DND-41 (cell line): ENCODE measurements at regions not wholly inside any gene's neighbourhood (a gene's known extent, or its start where the extent isn't known, plus 50 kb on each side); places are given as distances from the start of the nearest gene placed in this dataset.
A peak's percentile ranks its signal among the peaks of the same experiment; 100 is the strongest.

Source experiments
- ATAC-seq: fragments of 200-7000 bp; cut with Tn5 transposase; 3 replicates; pipeline ENCODE4 v1.9.1; 2021; ENCODE audit warnings: low read depth; ENCODE audit not compliant: insufficient read depth
- DNase-seq: peaks from one replicate; pipeline ENCODE4 v3.0.0-alpha.2; 2020
- H2AFZ ChIP-seq: 2 replicates; pipeline ENCODE4 v1.6.0; 2012; ENCODE audit warnings: low read depth, low read length
- H3K27ac ChIP-seq: 2 replicates; pipeline ENCODE4 v1.5.1; 2012; ENCODE audit warnings: low read length, inconsistent platforms
- H3K27me3 ChIP-seq: fragments of 200-600 bp; sonication (generic); 2 replicates; pipeline ENCODE4 v1.6.0; 2012; ENCODE audit warnings: low read length, mild to moderate bottlenecking, inconsistent platforms; ENCODE audit not compliant: insufficient read depth, poor library complexity
- H3K36me3 ChIP-seq: 2 replicates; pipeline ENCODE4 v1.5.1; 2012; ENCODE audit warnings: low read length, inconsistent platforms; ENCODE audit not compliant: insufficient read depth
- H3K4me1 ChIP-seq: 2 replicates; pipeline ENCODE4 v1.5.1; 2012; ENCODE audit warnings: mild to moderate bottlenecking, low read length; ENCODE audit not compliant: insufficient read depth
- H3K4me2 ChIP-seq: 2 replicates; pipeline ENCODE4 v1.6.0; 2012; ENCODE audit warnings: mild to moderate bottlenecking, moderate library complexity, low read length, inconsistent platforms; ENCODE audit not compliant: insufficient read depth
- H3K4me3 ChIP-seq, 2 experiments: fragments of 200-600 bp in 1 of 2; shearing (Covaris generic) in 1 of 2; 2 replicates each; pipeline ENCODE4 v1.5.1; 2012 to 2016; ENCODE audit warnings: inconsistent platforms in 2 of 2, low read length in 2 of 2, mild to moderate bottlenecking in 2 of 2, low read depth in 1 of 2, moderate library complexity in 1 of 2
- H3K79me2 ChIP-seq: 2 replicates; pipeline ENCODE4 v1.6.0; 2012; ENCODE audit warnings: low read length, inconsistent platforms; ENCODE audit not compliant: insufficient read depth
- H3K9ac ChIP-seq: 2 replicates; pipeline ENCODE4 v1.6.0; 2012; ENCODE audit warnings: low read depth, mild to moderate bottlenecking, inconsistent platforms, low read length, moderate library complexity
- H3K9me3 ChIP-seq: 2 replicates; pipeline ENCODE4 v1.5.1; 2012; ENCODE audit warnings: low read length, moderate library complexity, mild to moderate bottlenecking, inconsistent platforms; ENCODE audit not compliant: insufficient read depth, severe bottlenecking
- H4K20me1 ChIP-seq: 2 replicates; pipeline ENCODE4 v1.6.0; 2012; ENCODE audit warnings: low read length; ENCODE audit not compliant: insufficient read depth
- EZH2 ChIP-seq: IDR thresholded peaks from 3 replicates; pipeline ENCODE4 v1.6.1; 2012; ENCODE audit warnings: borderline replicate concordance, low read depth, mild to moderate bottlenecking, moderate library complexity, low read length, inconsistent platforms; ENCODE audit not compliant: severe bottlenecking
- TF ChIP-seq, protein P1 (sequence below): IDR thresholded peaks from 2 replicates; pipeline ENCODE4 v1.5.1; 2012; ENCODE audit warnings: borderline replicate concordance, low read length, moderate library complexity, mild to moderate bottlenecking; ENCODE audit not compliant: poor library complexity, severe bottlenecking; ENCODE audit errors: extremely low read depth

DNA sequence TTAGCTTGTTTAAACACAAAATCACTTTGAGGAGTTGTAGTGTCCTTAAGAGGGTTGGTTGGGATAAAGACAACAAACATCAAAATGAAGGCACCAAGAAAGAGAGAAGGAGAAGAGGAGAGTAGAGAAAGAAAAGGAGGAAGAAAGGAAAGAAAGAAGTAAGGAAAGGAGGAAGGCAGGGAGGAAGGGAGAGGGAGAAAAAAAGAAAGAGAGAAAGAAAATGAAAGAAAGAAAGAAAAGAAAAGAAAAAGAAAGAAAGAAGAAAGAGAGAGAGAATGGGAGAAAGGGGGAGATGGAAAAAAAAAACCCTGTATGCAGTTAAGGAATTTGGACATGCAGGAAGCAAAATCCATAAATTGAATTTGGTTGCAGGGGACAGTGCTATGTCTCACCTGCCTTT lies 635.4 kb upstream of the FZD8 start:
- Histone ChIP-seq H3K36me3 (no peaks in the 10 kb centered on the region), H3K27ac (no peak overlapping the region), H3K9me3 (no peaks in the 10 kb centered on the region), H3K4me2 (no peak overlapping the region), H3K27me3 (no peaks in the 10 kb centered on the region), H3K4me3 (no peak overlapping the region), H3K4me1 (no peaks in the 10 kb centered on the region), H3K79me2 (no peaks in the 10 kb centered on the region), H2AFZ (no peak overlapping the region), H3K9ac (no peak overlapping the region), H4K20me1 (no peaks in the 10 kb centered on the region)
- ATAC-seq (no peak), DNase-seq (no peak)
- TF ChIP-seq, protein P1, sequence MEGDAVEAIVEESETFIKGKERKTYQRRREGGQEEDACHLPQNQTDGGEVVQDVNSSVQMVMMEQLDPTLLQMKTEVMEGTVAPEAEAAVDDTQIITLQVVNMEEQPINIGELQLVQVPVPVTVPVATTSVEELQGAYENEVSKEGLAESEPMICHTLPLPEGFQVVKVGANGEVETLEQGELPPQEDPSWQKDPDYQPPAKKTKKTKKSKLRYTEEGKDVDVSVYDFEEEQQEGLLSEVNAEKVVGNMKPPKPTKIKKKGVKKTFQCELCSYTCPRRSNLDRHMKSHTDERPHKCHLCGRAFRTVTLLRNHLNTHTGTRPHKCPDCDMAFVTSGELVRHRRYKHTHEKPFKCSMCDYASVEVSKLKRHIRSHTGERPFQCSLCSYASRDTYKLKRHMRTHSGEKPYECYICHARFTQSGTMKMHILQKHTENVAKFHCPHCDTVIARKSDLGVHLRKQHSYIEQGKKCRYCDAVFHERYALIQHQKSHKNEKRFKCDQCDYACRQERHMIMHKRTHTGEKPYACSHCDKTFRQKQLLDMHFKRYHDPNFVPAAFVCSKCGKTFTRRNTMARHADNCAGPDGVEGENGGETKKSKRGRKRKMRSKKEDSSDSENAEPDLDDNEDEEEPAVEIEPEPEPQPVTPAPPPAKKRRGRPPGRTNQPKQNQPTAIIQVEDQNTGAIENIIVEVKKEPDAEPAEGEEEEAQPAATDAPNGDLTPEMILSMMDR, result no peak
- no peak for TF ChIP-seq EZH2

DNA sequence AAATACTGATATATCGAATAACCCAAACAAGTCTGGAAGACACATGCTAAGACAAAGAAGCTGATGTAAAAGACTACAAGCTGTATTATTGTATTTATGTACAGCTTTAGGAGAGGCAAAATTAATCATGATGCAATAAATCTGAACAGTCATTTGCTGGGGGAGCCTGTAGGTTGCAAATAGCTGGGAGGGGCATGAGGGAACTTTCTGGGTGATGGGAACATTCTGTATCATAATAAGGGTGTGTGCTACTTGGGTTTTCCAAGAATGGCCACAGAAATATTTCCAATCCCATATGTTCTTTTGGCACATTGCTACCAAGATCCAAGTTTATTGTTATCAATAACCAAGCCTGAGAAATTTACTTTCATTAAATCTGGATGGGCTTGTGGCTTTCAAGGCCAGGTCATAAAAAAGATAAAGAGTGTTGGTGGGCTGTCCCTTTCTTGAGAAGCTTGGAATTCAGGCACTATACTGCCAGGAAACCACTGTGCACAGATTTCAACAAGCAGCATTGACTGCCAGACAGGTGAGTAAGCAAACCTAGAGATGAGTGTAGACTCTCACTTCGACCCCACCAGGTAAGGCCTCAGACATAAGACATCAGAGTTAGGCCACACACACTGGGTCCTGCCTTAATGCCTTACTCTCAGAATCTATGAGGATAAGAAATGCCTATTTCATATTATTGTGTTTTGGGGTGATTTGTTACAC lies 629.7 kb upstream of the FZD8 start:
- no peak overlapping the region for H3K27ac ChIP-seq
- DNase-seq (no peak), ATAC-seq (no peak)
- H3K4me2 ChIP-seq, result no peak overlapping the region
- H3K9me3 ChIP-seq, result no peaks in the 10 kb centered on the region
- no peaks in the 10 kb centered on the region for H4K20me1 ChIP-seq
- no peaks in the 10 kb centered on the region for H3K79me2 ChIP-seq
- TF ChIP-seq EZH2, result no peak
- no peak overlapping the region for H2AFZ ChIP-seq
- H3K4me3 ChIP-seq, result no peak overlapping the region
- H3K36me3 ChIP-seq, result no peaks in the 10 kb centered on the region
- no peak overlapping the region for H3K9ac ChIP-seq
- H3K4me1 ChIP-seq, result no peaks in the 10 kb centered on the region
- H3K27me3 ChIP-seq, result no peaks in the 10 kb centered on the region

DNA sequence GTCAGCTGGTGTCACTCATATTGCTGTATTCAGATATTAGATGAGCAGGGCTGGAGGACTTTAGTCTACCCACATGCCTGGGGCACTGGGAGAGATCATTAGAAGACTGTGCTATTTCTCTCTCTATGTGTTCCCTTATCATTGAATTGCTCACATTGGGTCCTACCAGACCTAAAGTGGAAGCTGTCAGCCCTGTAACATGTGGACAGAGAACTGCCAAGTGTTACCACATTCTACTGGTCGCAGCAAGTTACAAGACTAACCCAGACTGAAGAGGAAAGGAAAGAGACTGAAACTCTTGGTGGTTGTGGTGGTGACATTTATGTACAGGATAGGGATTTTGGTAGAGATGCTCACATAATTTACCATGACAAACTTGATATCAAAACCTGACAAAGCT lies 627.1 kb upstream of the FZD8 start:
- no peak for ATAC-seq
- Histone ChIP-seq H3K9me3 (no peaks in the 10 kb centered on the region), H2AFZ (no peak overlapping the region), H3K4me2 (no peak overlapping the region), H4K20me1 (no peaks in the 10 kb centered on the region), H3K4me1 (no peaks in the 10 kb centered on the region), H3K79me2 (no peaks in the 10 kb centered on the region), H3K27me3 (no peaks in the 10 kb centered on the region), H3K27ac (no peak overlapping the region), H3K9ac (no peak overlapping the region), H3K36me3 (no peaks in the 10 kb centered on the region), H3K4me3 (no peak overlapping the region)
- no peak for DNase-seq
- TF ChIP-seq, protein P1, result no peak
- no peak for TF ChIP-seq EZH2

DNA sequence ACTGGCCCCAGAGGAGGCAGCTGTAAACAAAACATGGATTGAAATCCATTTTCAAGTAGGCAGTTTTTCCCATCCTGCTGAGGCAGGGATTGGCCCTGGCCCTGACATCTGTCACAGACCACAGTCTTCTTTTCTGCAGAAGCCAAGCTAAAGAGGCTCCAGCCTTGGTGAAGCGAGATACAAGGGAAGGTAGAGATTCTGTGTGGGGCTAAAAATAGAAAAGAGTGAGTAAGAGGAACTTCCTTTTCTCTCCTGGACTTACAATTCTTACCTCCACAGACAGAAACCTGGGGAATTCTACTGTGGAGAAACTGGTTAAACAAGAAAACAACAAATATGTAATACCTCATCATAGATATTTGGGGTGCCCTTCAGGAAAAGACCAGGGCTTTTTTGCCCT lies 624.8 kb upstream of the FZD8 start:
- no peaks in the 10 kb centered on the region for H3K4me1 ChIP-seq
- TF ChIP-seq EZH2, result no peak
- TF ChIP-seq, protein P1, result no peak

More for the DNA sequence above, 624.8 kb upstream of the FZD8 start:
- no peak for DNase-seq
- Histone ChIP-seq H3K4me3 (no peak overlapping the region), H3K36me3 (no peaks in the 10 kb centered on the region), H3K9ac (no peak overlapping the region), H3K9me3 (no peaks in the 10 kb centered on the region), H3K27ac (no peak overlapping the region), H4K20me1 (no peaks in the 10 kb centered on the region), H3K27me3 (no peaks in the 10 kb centered on the region), H3K79me2 (no peaks in the 10 kb centered on the region), H2AFZ (peak overlapping the region; percentile 11; the same call in 1 of the 2 replicates), H3K4me2 (no peak overlapping the region)
- no peak for ATAC-seq
